Duodenal mucosa (tissue), 2 donors: ENCODE measurements at regions not wholly inside any gene's neighbourhood (a gene's known extent, or its start where the extent isn't known, plus 50 kb on each side); places are given as distances from the start of the nearest gene placed in this dataset.
"Not testable (repeated sequence)": the region's sequence is repeated elsewhere in the genome, so short reads cannot be mapped to it uniquely, and the experiment has no call there.

ENCODE experiments used
- H3K27ac ChIP-seq: one replicate; pipeline ENCODE4 v1.7.0; 2013; ENCODE audit warnings: low read depth, low read length
- H3K27me3 ChIP-seq, 2 donors: one replicate each; pipeline ENCODE4 v1.7.0; 2013; ENCODE audit warnings: low read length in 2 of 2, control low read depth in 1 of 2; ENCODE audit not compliant: insufficient read depth in 2 of 2, control insufficient read depth in 1 of 2
- H3K36me3 ChIP-seq, 2 donors: one replicate each; pipeline ENCODE4 v1.7.0; 2013; ENCODE audit warnings: low read length in 2 of 2, control low read depth in 1 of 2; ENCODE audit not compliant: insufficient read depth in 2 of 2, control insufficient read depth in 1 of 2
- H3K4me1 ChIP-seq, 2 donors: one replicate each; pipeline ENCODE4 v1.7.0; 2013; ENCODE audit warnings: low read length in 2 of 2, control low read depth in 1 of 2; ENCODE audit not compliant: insufficient read depth in 2 of 2, control insufficient read depth in 1 of 2
- H3K4me3 ChIP-seq, 2 donors: one replicate each; pipeline ENCODE4 v1.7.0; 2013; ENCODE audit warnings: low read length in 2 of 2, low read depth in 1 of 2
- H3K9ac ChIP-seq, 2 donors: one replicate each; pipeline ENCODE4 v1.7.0; 2013; ENCODE audit warnings: low read length in 2 of 2, low read depth in 1 of 2
- H3K9me3 ChIP-seq, 2 donors: one replicate each; pipeline ENCODE4 v1.7.0; 2013; ENCODE audit warnings: low read length in 2 of 2, control low read depth in 1 of 2; ENCODE audit not compliant: control insufficient read depth in 1 of 2

DNA sequence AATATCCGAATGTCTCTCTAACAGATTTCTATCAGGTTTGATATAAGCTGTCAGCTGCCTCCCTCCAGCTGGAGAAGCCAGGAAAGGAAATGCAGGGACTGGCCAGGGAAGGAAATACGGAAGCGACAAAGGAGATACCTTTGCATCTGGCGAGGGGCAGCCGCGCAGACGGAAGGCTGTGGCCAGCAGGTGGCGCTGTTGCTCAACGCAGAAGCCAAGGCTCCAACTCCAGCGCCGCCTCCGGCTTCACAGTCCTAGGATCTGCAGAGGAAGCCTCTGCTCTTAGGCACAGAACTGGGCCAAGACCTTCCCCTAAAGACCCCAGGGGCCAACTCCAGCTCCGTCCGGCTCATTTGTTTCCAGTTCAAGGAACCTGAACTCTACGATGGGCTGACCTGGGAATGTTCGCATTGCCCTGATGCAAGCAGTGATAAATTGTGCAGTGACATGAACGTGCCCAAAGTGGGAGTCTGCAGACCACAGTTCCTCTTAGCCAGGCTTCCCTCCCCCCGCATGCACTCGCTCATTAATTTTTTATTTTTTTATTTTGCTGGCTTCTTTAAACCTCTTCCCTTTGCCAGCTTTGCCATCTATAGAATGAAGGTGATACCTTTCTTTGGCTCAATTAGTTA, 97.3 kb upstream of the LYZL2 start:
- not testable (repeated sequence) for H3K9me3 ChIP-seq, H3K4me3 ChIP-seq, H3K27ac ChIP-seq, H3K27me3 ChIP-seq, H3K36me3 ChIP-seq, H3K9ac ChIP-seq, H3K4me1 ChIP-seq

DNA sequence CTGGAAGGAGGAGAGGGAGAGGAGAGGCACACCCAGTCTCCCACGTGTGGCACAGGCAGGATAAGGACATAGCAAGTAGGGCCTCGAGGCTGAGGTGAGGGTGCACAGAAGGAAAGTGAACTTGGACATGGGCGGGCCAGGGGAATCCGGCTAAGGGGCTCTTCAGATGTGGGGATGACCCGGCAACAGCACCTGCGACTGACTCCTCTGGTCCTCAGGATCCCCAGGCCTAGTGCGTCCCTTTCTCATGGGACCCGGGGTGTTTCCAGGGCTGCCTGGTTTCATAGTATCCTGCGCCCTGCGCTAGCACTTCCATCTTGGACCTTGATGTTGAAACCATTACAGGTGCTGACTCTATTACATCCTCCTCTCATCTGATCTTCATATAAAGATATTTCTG, 96.1 kb upstream of the LYZL2 start:
- Histone ChIP-seq H3K4me1 (no peaks in the 10 kb centered on the region), H3K27me3 (no peaks in the 10 kb centered on the region), H3K9ac (no peak overlapping the region), H3K27ac (no peak overlapping the region), H3K4me3 (no peak overlapping the region), H3K36me3 (no peaks in the 10 kb centered on the region), H3K9me3 (no peaks in the 10 kb centered on the region)

DNA sequence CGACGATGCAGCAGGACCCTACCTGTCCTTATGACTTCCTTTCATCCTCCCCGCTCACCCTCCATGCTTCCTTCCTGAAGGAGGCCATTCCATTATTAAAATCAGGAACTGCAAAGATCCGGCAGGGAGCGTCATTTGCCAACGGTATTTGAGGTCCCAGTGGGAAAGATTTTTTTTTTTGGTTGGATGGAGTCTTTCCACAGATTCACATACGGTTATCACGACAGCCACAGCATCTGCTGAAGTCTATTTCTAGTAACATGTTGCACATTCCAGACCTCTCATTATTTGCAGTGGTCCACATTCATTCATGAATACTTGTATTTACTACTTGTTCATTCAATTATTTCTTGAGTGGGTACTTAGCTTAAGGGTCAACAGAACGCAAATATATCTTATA, 94.7 kb upstream of the LYZL2 start:
- Histone ChIP-seq H3K4me3 (no peak overlapping the region), H3K27ac (no peak overlapping the region), H3K27me3 (no peaks in the 10 kb centered on the region)

DNA sequence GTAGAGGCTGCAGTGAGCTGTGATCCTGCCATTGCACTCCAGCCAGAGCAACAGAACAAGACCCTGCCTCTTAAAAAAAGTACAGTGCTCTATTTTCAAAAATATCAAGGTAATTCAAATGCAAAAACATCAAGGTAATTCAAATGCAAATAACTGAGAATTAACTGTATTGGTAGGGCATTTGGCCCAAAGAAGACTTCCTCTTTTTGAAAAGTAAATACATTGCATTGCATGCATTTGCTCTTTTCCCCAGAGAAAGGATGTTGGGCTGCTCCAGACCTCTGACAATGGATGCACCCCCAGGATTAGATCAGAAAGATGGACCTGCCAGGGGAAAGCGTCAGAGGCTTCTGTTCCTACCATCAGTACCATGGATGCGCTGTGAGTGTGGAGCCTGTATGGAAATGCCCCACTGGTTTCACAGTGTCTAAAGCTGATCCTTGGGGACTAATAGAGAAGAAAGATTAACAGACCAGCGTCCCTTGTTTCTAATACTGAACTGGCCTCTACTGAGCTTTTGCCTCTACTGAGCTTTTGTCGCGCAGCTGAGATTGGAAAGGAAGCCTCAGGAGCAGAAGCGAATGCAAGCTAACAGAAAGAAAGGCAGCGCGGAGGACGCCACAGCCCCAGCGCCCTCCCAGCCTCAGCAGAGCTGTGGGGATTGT, 93.5 kb upstream of the LYZL2 start:
- Histone ChIP-seq H3K9me3 (no peaks in the 10 kb centered on the region), H3K27me3 (no peaks in the 10 kb centered on the region), H3K27ac (no peak overlapping the region), H3K4me1 (no peaks in the 10 kb centered on the region), H3K36me3 (no peaks in the 10 kb centered on the region), H3K9ac (no peak overlapping the region), H3K4me3 (no peak overlapping the region)

More for the DNA sequence above, 94.7 kb upstream of the LYZL2 start:
- Histone ChIP-seq H3K9ac (no peak overlapping the region), H3K36me3 (no peaks in the 10 kb centered on the region), H3K9me3 (no peaks in the 10 kb centered on the region), H3K4me1 (no peaks in the 10 kb centered on the region)

DNA sequence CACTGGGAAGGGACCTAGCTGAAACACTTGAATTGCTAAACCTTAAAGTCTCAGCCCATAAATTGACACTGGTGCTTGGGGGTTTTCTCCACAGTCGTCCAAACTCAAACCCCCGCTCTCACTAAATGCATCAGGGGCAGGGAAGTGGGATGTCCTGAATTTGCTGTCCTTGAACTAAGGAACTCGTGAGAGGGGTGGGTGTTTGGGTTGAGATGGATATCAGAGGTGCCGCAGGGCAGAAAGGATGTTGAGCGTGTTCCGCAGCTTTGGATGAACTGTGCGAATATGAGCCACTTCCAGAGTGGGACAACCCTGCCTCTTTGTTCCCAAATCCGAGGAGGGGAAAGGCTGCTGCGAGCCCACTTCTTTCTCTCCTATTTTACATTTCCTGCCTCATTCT, 90.3 kb upstream of the LYZL2 start:
- no peak overlapping the region for H3K9ac ChIP-seq
- H3K9me3 ChIP-seq, result no peaks in the 10 kb centered on the region
- H3K4me3 ChIP-seq, result no peak overlapping the region
- no peak overlapping the region for H3K27ac ChIP-seq
- no peaks in the 10 kb centered on the region for H3K4me1 ChIP-seq
- H3K36me3 ChIP-seq, result no peaks in the 10 kb centered on the region
- H3K27me3 ChIP-seq, result no peaks in the 10 kb centered on the region

DNA sequence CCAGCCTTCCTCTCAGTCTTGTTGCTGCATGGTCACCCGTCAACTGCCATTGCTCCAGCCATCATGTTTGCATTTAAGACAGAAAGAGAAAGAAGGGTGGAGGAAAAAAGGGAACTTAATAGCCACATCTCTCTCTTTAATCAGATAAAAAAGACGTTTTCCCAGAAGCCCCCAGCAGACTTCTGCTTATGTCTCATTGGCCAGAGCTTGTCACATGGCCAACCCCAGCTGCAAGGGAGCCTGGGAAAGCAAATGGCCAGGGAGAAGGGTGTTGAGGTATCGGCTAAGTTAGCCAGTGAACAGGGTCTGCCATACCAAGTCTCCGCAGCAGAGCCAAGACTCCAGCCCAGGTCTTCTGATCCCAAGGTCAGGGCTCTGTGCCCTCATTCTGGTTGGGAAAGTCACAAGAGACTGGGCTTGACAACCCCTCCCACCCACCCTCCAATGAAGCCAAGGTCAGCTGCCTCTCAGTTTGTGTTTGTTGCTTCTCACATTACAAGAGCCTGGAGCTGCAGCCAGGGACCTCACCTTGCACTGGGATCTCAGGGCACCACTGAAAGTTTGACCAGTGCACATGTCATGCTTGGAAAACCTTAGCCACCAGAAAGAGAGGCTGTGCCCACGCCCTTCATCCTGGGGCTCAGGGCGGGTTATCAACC, 80.3 kb upstream of the LYZL2 start:
- H3K27me3 ChIP-seq, result no peaks in the 10 kb centered on the region
- H3K9ac ChIP-seq, result no peak overlapping the region
- H3K27ac ChIP-seq, result no peak overlapping the region
- no peak overlapping the region for H3K4me3 ChIP-seq
- H3K4me1 ChIP-seq, result peaks cover 5 to 8% of the 10 kb centered on the region in 2 donors
- no peaks in the 10 kb centered on the region for H3K36me3 ChIP-seq
- peaks cover 2 to 10% of the 10 kb centered on the region in 2 donors for H3K9me3 ChIP-seq

DNA sequence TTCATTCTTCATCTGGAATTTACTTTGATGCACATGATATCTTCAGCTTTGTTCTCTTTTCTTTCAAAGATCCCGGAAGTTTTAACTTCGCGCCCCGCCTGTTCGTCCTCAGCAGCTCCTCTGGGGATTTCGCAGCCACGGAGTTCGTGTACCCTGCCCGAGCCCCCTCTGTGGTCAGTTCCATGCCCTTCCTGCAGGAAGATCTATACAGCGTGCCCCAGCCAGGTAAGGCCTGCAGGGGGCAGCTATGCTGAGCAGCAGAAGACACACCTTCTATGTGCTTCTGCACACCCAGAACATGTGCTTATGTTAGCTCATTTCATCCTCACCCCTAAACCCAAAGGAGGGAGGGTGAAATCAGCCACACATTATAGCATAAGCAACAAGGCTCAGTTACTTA, 79.7 kb upstream of the LYZL2 start:
- Histone ChIP-seq H3K4me1 (peaks cover 5 to 8% of the 10 kb centered on the region in 2 donors), H3K9me3 (peaks cover 2 to 10% of the 10 kb centered on the region in 2 donors), H3K36me3 (no peaks in the 10 kb centered on the region), H3K4me3 (no peak overlapping the region), H3K27me3 (no peaks in the 10 kb centered on the region), H3K9ac (no peak overlapping the region), H3K27ac (no peak overlapping the region)

DNA sequence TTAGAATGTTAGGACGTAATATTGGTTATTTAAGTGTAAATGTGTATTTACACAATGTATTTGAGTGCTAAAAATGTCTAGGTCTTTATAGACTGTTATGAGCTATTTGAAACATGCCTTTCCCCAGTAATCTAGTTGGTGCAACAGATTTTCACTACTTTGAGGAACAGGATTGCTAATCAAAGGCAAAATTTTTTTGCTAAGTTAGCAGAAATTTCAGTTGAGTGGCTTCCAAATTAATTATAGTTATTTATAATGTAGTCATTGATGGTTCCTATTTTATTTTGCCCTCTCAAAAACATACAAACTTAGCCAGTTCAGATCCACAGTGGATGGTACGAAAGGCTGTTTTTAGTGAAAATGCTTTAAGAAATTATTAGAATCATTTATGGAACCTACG, 78.7 kb upstream of the LYZL2 start:
- no peaks in the 10 kb centered on the region for H3K9me3 ChIP-seq
- H3K4me1 ChIP-seq, result peaks cover 5 to 8% of the 10 kb centered on the region in 2 donors

DNA sequence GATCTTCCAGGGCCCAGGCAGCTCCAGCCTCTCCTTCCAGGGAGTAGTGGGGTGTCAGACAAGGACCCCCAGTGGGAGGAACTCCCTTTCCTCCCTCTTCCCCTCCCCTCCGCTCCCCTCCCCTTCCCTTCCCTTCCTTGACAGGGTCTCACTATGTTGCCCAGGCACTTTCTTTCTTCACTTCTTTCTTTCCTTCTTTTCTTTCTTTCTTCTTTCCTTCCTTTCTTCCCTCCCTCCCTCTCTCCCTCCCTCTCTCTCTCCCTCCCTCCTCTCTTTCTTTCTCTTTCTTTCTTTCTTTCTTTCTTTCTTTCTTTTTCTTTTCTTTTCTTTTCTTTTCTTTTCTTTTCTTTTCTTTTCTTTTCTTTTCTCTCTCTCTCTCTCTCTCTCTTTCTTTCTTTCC, 76.6 kb upstream of the LYZL2 start:
- not testable (repeated sequence) for H3K27ac ChIP-seq, H3K9ac ChIP-seq, H3K27me3 ChIP-seq, H3K9me3 ChIP-seq, H3K4me3 ChIP-seq, H3K36me3 ChIP-seq
- H3K4me1 ChIP-seq, result peaks cover 8 to 11% of the 10 kb centered on the region in 2 donors

More for the DNA sequence above, 78.7 kb upstream of the LYZL2 start:
- Histone ChIP-seq H3K27ac (no peak overlapping the region), H3K27me3 (no peaks in the 10 kb centered on the region), H3K9ac (no peak overlapping the region), H3K4me3 (no peak overlapping the region), H3K36me3 (no peaks in the 10 kb centered on the region)

DNA sequence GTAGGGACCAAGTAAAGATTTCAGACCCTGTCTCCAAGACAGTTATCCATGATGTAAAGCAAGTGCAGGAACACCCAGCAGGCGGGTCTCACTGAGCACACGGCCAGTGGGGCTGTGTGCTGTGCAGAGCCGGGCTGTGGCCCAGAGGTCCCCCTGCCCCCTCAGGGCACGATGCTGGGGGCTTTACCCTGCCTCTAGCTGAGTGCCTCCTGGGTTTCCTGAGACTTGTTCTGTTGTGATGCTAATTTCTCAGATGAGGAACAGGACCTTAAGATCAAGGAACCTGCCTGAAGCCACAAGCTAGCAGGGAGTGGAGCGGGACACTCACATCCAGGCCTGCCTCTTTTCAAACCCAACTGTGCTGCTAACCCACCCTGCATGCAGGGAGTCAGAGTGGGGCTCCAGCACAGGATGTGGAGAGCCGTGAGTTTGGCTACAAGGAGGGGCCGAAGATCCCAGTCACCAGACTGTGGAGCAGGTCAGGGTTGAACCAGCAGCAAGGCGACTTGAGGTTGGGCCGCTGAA, 76.1 kb upstream of the LYZL2 start:
- H3K4me3 ChIP-seq, result no peak overlapping the region
- no peaks in the 10 kb centered on the region for H3K36me3 ChIP-seq
- H3K27me3 ChIP-seq, result no peaks in the 10 kb centered on the region
- H3K9me3 ChIP-seq, result no peaks in the 10 kb centered on the region
- no peak overlapping the region for H3K27ac ChIP-seq
- H3K9ac ChIP-seq, result no peak overlapping the region
- H3K4me1 ChIP-seq, result peaks cover 8 to 11% of the 10 kb centered on the region in 2 donors
